Activated gamma-delta T cell treated with anti-CD3 and anti-CD28 coated beads, Interleukin-2, amount 50 U/mL, for 16 hours (primary cell): ENCODE measurements at regions not wholly inside any gene's neighbourhood (a gene's known extent, or its start where the extent isn't known, plus 50 kb on each side); places are given as distances from the start of the nearest gene placed in this dataset.

Experiments used
- DNase-seq: peaks from one replicate; pipeline ENCODE4 v3.0.0-alpha.2; 2020; ENCODE audit warnings: low read depth

DNA sequence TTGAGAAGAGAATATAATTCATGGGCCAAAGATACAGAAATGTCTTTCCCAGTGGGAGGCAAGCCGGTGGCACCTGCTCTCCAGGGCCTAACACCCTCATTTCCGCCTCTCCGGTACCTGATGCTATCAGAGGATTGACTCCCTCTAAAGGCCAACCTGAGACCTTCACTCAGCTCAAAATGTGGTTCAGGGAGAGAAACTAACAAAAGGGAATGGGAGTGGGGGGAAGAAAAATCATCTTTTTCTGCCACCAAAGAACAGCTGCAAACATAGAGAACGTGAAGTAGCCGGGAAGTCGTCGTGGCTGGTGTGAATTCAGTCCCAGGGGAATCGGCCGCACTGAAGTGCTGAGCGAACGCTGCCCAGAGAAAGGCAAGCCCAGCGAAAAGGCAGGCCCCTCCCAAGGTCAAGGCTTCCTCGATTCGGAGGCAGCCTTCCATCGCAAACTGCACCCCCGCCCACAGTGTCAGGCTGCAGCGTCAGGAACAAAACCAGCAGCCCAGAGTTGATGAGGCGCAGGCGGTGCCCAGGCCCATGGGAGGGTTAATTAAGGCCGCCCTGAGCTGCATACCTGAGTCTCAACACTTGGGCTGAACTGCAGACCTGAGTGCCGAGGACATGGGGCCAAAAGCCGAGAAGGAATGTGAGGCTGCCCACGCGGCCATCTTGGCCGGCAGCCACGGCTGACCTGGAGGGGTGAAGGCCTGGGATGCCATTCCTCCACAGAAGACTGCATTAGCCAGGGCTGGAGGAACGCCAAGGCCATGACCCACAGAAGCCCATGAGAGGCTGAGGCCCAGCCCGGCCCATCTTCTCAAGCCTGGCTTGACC is 160.2 kb downstream of the PSMG1 start:
- no peak for DNase-seq

DNA sequence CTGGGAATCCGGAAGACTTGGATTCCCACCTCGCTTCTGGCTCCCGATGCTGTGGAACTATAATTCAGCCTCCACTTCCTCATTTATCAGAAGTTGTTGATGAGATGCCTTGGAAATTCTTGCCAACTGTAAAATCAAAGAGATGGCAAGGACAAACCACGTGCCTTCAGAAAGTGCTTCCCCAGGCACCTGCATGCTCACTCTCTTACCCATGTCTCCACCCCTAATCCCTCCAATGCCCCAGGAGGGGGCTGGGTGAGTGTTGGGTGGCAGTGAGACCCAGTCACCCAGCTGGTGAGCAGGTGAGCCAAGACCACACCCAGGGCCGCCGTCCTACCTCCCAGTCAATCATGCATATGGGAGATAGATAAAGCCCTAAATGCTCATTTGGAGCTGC is 160.8 kb downstream of the PSMG1 start:
- no peak for DNase-seq

DNA sequence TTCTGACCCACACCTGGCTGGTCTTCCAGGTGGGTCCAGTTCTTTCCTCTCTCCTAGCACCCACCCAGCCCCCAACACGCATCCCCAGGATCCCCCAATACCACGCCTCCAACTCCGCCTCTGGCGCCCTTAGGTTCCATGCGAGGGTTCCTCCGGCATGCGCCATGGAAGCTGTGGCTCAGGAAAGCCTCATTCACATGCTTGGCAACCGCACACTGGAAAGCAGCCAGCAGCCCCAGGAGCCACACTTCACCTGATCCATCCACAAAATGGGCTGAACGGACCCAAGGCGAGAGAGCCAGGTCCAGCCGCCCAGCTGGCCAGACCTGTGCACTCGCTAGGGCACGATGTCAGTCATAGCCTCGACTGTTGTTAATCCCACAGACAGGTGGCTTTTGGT is 161.2 kb downstream of the PSMG1 start:
- DNase-seq, result no peak

DNA sequence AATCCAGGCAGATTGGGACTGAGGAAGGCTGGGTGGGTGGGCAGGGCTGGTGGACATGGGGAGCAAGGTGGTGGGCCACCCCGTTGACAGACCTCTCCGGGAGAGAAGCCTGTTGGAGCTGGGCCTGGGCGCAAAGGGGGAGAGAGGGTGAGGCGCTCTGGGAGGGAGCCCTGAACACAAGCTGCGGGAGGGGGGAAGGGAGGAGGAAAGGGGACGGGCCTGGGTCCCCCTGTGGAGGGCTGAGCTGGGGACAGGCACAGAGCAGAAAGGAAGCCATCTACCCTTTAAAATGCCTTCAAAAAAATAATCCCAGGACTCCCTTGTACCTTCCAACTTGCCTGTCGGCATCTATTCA is 161.8 kb downstream of the PSMG1 start:
- DNase-seq, result no peak

DNA sequence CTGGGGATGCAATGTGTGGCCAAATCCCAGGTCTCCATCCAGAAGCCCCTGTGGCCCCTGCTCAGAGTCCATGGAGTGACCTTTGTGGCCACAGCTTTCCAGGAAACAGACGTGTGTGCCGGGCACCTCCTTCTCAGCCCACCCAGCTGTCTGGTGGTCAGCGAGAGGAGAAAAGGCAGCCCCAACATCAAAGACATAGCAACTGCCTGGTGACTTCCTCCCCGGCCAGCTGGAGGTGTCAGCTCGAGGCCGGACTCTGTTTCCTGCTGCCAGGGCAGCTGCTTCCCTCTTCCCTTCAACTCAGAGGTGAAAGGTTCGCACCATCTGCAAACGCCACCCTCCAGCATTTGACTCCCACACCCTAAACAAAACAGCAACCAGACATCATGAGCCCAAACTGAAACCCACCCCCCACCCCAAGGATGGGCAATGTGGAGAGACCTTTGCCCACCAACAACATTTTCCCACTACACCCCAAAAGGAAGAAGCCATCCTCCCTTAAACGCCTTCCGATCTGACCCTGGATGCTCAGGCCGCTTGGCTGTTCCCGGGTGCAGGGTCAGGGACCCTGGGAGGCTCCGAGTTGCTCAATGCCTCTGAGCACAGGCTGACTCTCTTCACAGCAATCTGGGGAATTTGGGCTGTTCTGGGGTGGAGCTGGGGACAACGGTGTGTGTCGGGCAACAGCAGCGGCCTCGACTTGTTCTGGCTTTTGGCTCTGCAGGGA is 162.3 kb downstream of the PSMG1 start:
- no peak for DNase-seq

DNA sequence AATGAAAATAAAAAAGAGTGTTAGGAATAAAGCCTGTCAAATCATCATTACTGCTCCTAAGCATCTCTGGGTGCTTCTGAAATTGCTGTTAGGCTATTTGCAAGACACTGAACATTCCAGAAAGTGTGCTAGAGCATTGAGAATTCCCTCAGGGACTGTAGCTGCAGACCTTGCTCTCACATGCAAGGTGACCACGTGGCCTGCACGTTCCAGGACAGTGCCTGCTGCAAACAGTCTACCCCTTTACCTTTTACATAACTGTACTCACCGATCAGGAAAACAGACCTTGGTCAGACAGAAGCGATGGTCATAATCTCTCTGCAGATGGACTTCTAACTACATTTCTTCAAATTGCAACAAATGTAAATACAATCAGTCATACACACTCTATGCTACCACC is 164.5 kb downstream of the PSMG1 start:
- no peak for DNase-seq

DNA sequence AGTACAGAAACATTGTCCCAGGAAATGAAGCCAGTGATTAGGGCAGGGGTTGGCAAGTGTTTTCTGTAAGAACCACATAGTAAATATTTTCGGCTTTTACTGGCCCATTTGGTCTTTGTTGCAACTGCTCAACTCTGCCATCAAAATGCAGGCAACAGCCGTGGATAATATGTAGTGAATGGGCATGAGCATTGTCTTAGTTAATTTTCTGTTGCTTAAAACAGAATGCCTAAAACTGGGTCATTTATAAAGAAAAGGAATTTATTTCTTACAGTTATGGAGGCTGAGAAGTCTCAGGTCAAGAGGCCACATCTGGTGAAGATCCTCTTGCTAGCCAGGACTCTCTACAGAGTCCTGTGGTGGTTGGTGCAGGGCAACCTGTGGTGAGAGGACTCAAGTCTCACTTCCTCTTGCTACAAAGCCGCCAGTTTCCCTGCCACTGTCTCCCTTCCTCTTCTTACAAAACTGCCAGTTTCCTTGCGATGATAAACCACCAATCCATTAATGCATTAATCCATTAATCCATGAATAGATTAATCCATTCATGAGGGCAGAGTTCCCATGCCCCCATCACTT is 166.4 kb downstream of the PSMG1 start:
- DNase-seq, result no peak

DNA sequence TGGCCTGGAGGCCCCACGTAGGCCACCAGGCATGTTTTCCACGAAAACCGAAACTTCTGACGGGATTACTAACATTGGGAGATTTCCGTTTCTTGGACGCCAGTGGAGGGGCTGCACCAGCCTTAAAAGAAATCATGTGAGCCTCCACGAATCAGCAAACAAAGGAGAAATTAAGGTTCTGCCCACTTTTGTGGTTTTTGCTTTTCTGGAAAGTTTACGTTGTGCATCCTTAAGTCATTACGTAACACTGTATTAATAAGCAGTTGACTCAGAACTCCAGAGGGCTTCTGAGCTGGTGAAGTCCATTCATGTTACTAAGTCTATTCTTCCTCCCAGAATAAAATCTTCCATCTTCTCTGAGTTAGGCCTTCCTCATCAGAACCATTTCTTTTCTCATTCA is 168.5 kb downstream of the PSMG1 start:
- no peak for DNase-seq

DNA sequence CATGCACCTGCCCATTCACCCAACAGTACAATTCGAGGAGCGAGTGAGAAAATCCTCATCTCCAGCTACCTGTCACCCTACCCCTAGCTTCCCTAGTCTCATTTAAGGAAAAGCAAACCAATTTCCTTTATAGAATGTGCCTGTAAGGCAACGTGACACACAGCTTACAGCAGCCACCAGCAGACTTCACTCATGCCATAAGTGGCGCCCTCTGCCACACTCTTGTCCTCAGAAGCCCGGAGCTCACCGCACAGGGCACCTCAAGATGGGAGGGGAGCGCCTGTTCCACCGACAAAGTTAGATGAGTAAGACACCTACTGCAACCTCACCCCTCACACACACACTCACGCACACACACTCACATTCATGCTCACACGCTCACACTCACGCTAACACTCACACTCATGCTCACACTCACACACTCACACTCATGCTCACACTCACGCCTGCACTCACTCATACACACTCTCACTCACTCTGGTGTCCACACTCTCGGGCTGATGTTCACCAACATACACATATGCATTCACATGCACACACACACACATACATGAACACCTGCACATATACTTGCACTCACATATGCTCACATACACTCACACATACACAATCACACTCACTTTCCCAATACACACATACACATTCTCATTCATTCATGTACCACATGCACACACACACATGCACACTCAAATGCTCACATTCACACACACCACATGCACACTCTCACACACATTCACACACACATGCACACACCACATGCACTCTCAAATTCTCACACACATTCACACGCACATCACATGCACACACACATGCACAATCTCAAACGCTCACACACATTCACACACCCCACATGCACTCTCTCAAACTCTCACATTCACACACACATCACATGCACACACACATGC is 170.7 kb downstream of the PSMG1 start:
- no peak for DNase-seq

DNA sequence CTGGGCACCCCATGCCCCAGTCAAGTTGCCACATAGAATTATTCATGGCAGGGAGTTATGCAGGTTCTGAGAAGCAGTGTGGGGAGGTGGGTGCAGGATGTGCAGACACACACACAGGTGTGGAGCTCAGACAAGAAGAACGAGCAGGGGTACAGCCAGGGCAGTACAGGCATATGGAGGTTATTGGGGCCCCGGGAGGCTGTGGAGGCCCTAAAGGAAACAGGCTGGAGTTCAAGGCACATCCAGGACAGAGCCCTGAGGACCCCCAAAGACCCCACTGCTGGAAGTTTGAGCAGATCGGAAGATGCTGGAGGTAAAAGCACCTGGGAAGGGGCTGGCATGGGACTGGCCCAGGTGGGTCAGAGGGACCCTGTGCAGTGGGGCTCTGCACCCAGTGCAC is 171.3 kb downstream of the PSMG1 start:
- DNase-seq, result no peak

DNA sequence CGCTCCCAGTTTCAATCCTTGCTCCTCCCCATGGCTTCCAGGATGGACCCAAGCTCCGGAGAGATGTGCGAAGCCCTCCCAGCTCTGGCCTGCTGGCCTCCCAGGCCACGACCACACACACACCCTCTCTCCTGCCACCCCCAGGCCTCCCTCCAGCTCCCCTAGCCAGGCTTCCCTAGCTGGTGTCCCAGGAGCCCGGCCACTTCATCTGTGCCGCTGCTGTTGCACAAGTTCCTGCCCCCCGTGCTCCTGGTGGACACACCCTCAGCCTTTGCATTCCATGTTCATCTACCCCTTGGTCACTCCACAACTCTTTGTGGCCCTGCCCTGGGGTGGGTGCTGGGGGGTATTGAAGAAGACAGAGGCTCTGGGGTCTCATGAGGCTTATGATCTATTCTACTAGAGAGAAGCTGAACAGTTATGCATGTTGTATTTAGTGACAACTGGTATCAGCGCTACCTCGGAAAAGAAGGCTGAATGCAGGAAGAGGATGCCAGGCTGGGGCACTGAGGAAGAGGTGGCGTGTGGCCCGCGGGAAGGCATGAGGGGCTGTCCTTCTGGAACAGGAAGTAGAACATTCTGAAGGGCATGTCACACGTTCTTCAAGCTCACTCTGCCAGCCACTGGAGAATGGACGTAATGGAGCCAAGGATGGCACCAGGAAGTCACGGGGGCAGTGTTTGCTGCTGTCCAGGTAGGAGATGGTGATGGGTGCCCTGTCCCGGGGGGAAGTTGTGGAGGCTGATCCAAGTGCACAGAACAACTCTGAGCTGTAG is 172.4 kb downstream of the PSMG1 start:
- no peak for DNase-seq

DNA sequence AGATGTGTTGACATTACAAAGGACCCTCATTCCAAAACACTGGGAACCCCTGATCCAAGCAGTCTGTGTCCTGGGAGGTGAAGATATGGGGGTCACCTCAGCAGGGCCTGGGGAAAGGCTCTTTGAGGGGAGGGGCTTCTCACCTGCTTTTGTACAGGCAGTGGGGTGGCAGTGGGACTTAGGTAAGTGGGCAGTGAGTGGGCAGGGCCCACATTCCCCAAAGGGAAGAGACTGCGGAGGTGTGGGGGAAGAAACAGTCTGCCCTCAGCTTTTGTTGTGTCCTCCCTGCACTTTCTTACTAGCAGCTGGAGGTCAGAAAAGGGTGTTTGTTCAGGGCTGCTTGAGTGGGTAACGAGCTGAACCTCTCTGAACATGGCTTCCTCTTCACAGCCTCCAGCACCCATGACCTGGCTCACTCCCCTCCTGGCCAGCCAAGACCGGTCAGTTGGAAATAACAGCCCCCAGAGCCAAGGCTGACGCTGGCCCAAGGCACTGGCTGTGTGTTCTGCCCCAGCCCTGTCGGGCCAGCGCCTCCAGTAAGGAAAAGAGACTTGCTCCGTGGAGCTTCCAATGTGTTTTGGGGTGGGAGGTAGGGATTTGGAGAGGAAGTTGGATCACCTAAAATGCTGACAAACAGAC is 173.5 kb downstream of the PSMG1 start:
- DNase-seq, result no peak

DNA sequence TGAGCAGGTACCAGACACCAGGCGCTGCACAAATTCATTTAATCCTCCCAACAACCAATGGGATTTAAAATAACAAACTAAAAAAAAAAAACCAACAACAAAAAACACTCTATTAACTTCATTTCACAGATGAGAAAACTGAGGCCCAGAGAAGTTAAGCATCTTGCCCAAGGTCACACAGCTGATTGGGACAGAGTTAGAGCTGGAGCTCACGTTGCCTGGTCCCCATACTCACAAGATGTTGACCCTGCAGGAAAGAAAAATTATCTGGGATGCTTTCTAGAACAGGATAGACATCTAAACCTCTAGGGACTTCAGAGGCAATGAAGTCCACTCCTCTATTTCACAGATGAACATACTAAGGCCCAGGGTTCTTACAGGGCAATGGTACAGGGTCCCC is 175.3 kb downstream of the PSMG1 start:
- DNase-seq, result no peak

DNA sequence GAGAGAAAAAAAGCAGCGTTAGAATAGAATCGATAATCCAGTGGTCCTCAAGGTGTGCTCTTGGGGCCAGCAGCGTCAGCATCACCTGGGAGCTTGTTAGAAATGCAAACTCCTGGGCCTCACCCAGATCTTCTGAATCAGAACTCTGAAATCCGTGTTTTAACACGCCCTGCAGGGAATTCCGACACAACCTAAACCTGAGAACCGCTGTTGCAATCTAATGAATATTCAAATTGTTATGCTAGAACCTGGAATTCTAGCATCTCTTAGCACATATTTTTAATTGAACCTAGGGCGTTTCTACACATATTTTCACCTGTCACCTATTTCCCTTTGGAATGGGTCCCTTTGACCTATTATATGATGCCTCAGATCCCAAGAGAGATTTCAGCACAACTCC is 175.7 kb downstream of the PSMG1 start:
- no peak for DNase-seq

DNA sequence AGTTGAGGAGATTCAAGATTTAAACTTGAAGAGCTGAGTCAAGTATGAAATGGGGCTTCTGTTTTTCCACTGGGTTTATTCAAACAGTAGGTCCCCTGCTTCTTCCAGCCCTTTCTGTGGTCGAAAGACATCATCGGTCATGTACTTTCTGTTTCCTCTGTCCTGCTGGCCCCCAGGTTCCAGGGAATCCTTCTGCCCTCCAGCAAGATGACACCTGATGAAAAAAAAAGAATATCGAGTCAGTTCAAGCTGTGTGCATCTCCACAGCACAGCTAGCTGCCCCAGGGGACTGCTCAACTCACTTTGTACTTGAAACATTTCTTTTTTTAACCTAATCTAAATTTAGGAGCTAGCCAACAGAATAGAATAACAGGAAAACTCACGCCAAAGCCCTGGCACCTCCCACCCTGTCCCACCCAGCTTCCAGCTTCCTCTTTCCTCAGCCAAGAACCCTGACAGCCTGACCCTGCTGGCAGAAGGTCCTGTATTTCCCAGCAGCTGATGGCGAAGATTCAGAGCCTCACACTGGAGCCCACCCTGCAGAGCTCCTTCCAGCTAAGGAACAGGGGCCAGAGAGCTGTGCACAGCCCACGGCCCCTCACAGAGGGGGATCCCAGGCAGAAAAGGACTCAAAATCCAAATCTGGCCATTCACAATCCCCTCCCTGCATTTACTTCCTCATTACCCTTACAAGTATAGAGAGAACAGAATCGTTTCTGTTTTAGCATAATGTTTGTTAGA is 176.5 kb downstream of the PSMG1 start:
- no peak for DNase-seq

DNA sequence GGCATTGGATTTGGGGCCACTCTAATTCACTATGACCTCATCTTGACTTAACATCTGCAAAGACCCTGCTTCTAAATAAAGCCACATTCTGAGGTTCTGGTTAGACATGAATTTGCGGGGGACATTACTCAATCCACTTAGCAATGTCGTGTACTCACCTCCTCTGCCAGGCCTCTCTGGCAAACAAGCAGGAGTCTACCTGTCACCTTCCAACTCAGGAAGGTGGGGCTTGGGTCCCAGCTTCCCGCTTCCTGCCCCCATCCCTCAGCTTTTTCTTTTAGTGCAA is 177.8 kb downstream of the PSMG1 start:
- DNase-seq, result no peak

DNA sequence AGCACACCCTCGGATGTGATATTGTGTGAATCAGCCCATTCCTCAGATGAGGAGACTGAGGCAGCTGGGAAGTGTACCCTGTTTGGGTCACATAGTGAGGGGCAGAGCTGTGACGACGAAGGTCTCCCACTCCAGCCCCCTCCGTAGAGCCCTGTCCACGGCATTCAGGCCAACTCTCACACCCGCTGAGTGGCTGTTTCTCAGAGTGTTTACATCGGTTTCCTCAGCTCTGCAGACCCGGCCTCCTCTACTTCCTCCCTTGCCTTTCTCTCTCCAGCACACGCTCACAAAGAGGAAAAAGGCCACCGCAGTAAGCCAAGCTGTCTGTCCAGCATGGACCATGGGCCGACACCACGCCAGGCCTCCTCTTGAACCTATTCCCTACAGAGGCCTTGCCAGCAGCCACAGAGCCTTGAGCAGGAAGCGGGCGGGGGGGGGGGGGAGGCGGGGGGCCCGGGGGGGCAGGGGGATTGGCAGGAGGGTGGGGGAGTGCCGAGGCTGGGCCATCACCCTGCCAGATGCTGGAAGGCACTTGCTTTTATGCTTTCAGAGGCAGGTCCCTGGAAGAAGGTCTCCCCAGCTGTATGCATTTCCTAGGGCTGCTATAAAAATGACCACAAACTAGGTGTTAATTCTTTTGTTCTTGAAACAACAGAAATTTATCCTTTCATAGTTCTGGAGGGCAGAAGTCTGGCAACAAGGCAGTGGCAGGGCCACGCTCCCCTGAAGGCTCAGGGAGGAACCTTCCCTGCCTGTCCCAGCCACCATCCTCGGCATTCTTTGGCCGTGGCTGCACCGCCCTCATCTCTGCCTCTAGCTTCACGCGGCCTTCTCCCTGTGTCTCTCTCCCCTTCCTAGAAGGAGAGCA is 178.4 kb downstream of the PSMG1 start:
- DNase-seq, result no peak

DNA sequence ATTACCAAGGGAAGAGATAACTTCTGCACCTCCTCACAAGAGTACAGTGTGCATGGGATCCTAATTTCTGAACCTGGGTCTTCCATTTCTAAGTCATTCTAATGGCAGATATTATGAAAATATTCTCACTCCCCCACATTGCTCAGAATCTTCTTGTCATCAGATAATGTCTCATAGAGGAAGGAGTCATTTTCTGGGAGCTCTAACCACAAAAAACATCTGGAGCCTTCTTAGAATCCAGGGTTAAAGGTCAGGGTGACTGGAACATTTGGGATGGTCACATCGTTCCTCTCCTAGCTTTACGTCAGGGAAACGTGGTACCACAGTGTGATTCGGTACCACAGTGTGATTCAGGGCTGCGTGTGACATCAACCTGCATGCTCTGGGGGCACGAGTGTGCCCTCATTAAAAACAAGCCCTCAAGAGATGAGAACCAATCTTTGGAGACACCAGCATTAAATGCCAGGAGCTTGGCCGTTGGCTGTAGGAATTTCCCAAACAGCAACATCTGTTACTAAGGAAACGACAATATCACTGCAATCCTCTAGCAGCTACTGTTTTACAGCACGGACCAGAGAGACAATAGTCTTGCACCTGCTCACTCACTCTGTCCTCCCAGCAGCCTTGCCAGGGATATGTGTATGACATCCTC is 179.1 kb downstream of the PSMG1 start:
- DNase-seq, result no peak

DNA sequence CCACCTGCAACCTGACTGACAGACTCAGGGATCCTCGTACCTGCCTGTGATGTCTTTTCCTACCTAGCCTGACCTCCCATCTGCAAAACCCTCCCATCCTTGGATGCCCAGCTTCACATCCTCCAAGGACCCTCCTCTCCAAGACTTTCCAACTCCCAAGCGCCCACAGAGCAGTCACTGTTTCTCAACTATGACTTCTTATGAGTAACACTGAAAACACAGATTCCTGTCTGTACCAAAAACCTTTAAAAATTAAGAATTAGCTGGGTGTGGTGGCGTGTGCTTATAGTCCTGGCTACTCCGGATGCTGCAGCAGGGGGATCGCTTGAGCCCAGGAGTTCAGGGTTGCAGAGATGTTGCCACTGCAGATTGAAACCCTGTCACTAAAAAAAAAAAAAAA is 181.9 kb downstream of the PSMG1 start:
- DNase-seq, result no peak
